ENCODE measurements at regions not wholly inside any gene's neighbourhood (a gene's known extent, or its start where the extent isn't known, plus 50 kb on each side); places are given as distances from the start of the nearest gene placed in this dataset.

GRCh38 chr5:38094889-38095288, 163.5 kb upstream of the EGFLAM start:
- no peak for DNase-seq

GRCh38 chr5:38093855-38094254, 164.5 kb upstream of the EGFLAM start:
- no peak for DNase-seq

- no peak for DNase-seq
Observed at GRCh38 chr5:38086777-38087176, 171.6 kb upstream of the EGFLAM start.

GRCh38 chr5:38079620-38080402, 178.5 kb upstream of the EGFLAM start:
- DNase-seq, result no peak

- DNase-seq, result no peak
Observed at GRCh38 chr5:38078161-38078560, 180.2 kb upstream of the EGFLAM start.

- DNase-seq, result no peak
Observed at GRCh38 chr5:38077652-38078051, 180.7 kb upstream of the EGFLAM start.

- no peak for DNase-seq
Observed at GRCh38 chr5:38071831-38072694, 186.3 kb upstream of the EGFLAM start.

- no peak for DNase-seq
Observed at GRCh38 chr5:38070304-38070950, 187.9 kb upstream of the EGFLAM start.

- DNase-seq, result no peak
Observed at GRCh38 chr5:38069360-38069759, 189.0 kb upstream of the EGFLAM start.

- peak in 1 of 2 experiments; percentile 7 for DNase-seq
Observed at GRCh38 chr5:38060354-38060753, 198.0 kb upstream of the EGFLAM start.

- no peak for DNase-seq
Observed at GRCh38 chr5:38059876-38060275, 198.5 kb upstream of the EGFLAM start.

- DNase-seq, result no peak
Observed at GRCh38 chr5:38051711-38052511, 206.4 kb upstream of the EGFLAM start.

- DNase-seq, result no peak
Observed at GRCh38 chr5:38048400-38048799, 208.6 kb upstream of the GDNF start.

GRCh38 chr5:38046103-38046502, 206.3 kb upstream of the GDNF start:
- DNase-seq, result no peak

- no peak for DNase-seq
Observed at GRCh38 chr5:38045446-38045845, 205.6 kb upstream of the GDNF start.

- no peak for DNase-seq
Observed at GRCh38 chr5:38039826-38040225, 200.0 kb upstream of the GDNF start.

- DNase-seq, result no peak
Observed at GRCh38 chr5:38039091-38039490, 199.2 kb upstream of the GDNF start.

- no peak for DNase-seq
Observed at GRCh38 chr5:38036765-38037164, 196.9 kb upstream of the GDNF start.

- no peak for DNase-seq
Observed at GRCh38 chr5:38032149-38032548, 192.3 kb upstream of the GDNF start.

- no peak for DNase-seq
Observed at GRCh38 chr5:38031304-38031703, 191.5 kb upstream of the GDNF start.

GRCh38 chr5:38029397-38030065, 189.7 kb upstream of the GDNF start:
- no peak for DNase-seq

GRCh38 chr5:38023799-38024198, 184.0 kb upstream of the GDNF start:
- DNase-seq, result peak in 1 of 2 experiments; percentile 19

Measured in SW 1271 (cell line).